ENCODE measurements at regions not wholly inside any gene's neighbourhood (a gene's known extent, or its start where the extent isn't known, plus 50 kb on each side); places are given as distances from the start of the nearest gene placed in this dataset.
A peak's percentile ranks its signal among the peaks of the same experiment; 100 is the strongest.

DNA sequence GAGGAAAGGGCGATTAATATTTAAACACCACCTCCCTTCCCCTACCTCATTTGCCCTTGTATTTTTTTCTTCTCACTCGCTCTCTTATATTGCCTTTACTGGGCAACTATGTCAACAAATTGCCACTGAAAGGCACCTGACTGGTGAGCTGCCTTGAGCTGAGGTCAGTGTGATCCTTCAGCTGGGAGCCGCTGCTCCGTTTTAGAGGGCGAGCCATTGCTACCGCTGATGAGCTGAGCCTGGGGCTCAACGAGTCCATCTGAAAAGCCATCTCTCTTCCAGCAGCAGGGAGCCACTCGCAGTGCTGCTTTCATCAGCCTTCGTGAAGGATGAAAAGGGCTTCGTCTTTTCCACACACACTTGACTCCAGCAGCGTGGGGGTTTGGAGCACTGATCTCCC is 108.0 kb upstream of the KIF26B start:
- Mint-ChIP-seq H3K36me3 (no peaks in the 10 kb centered on the region), H3K9me3 (no peaks in the 10 kb centered on the region), H3K4me3 (no peak overlapping the region), H3K27me3 (ENCODE audit: low read depth) (no peaks in the 10 kb centered on the region), H3K27ac (no peak overlapping the region), H3K4me1 (peaks cover 17% of the 10 kb centered on the region)
- DNase-seq (ENCODE audit: low spot score in 2 of 2, unreplicated experiment in 2 of 2): no peak
- TF ChIP-seq, protein P1, sequence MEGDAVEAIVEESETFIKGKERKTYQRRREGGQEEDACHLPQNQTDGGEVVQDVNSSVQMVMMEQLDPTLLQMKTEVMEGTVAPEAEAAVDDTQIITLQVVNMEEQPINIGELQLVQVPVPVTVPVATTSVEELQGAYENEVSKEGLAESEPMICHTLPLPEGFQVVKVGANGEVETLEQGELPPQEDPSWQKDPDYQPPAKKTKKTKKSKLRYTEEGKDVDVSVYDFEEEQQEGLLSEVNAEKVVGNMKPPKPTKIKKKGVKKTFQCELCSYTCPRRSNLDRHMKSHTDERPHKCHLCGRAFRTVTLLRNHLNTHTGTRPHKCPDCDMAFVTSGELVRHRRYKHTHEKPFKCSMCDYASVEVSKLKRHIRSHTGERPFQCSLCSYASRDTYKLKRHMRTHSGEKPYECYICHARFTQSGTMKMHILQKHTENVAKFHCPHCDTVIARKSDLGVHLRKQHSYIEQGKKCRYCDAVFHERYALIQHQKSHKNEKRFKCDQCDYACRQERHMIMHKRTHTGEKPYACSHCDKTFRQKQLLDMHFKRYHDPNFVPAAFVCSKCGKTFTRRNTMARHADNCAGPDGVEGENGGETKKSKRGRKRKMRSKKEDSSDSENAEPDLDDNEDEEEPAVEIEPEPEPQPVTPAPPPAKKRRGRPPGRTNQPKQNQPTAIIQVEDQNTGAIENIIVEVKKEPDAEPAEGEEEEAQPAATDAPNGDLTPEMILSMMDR (IDR thresholded peaks at IDR 0.05; ENCODE audit: unreplicated experiment): no peak

DNA sequence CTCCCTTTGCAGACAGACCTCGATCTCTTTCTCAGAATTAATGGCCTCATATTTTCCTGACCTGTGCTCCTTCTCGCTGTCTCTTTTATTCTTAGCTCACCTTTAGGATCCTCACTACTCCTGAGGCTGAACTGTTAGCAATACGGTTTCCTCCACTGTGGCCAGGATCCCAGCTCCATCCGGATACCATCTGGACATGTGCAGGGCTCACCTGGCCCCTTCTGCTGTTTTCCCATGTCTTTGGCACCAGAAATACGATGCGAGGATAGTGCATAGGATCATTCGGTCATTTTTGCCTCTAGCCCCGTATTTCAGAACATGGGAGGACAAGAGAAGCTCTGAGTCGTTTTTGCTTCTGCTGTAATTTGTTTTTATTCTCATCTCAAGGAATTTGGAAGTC is 108.5 kb upstream of the KIF26B start:
- no peaks in the 10 kb centered on the region for H3K27me3 Mint-ChIP-seq (ENCODE audit: low read depth)
- no peak overlapping the region for H3K4me3 Mint-ChIP-seq
- TF ChIP-seq, protein P1 (IDR thresholded peaks at IDR 0.05; ENCODE audit: unreplicated experiment): no peak
- no peak overlapping the region for H3K27ac Mint-ChIP-seq
- DNase-seq (ENCODE audit: low spot score in 2 of 2, unreplicated experiment in 2 of 2): no peak
- no peaks in the 10 kb centered on the region for H3K9me3 Mint-ChIP-seq
- H3K4me1 Mint-ChIP-seq: peaks cover 15% of the 10 kb centered on the region
- H3K36me3 Mint-ChIP-seq: no peaks in the 10 kb centered on the region

GRCh38 chr1:245045087-245045881 is 109.5 kb upstream of the KIF26B start:
- no peak for DNase-seq (ENCODE audit: low spot score in 2 of 2, unreplicated experiment in 2 of 2)
- TF ChIP-seq, protein P1 (IDR thresholded peaks at IDR 0.05; ENCODE audit: unreplicated experiment): no peak
- no peak overlapping the region for H3K4me3 Mint-ChIP-seq
- no peaks in the 10 kb centered on the region for H3K9me3 Mint-ChIP-seq
- H3K36me3 Mint-ChIP-seq: no peaks in the 10 kb centered on the region
- no peaks in the 10 kb centered on the region for H3K27me3 Mint-ChIP-seq (ENCODE audit: low read depth)
- H3K27ac Mint-ChIP-seq: no peak overlapping the region
- H3K4me1 Mint-ChIP-seq: peaks cover 18% of the 10 kb centered on the region

DNA sequence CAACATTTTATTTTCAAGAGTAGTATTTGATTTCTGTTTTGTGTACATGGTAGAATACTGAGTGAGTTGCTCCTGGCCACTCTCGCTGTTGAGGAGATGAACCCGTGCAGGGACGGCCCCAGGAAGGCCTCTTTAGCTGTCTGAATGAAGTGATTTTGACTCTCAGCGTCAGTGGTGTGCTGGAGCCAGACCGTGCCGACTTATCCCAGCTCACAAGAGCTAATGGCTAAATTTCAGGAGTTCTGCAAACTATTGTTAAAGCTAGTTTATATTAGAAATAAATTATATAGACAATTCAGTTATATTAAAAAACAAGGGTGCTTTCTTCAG is 111.2 kb upstream of the KIF26B start:
- TF ChIP-seq, protein P1 (IDR thresholded peaks at IDR 0.05; ENCODE audit: unreplicated experiment): no peak
- Mint-ChIP-seq H3K4me3 (no peak overlapping the region), H3K27me3 (ENCODE audit: low read depth) (no peaks in the 10 kb centered on the region), H3K9me3 (peaks cover 4% of the 10 kb centered on the region), H3K27ac (no peak overlapping the region), H3K4me1 (peaks cover 18% of the 10 kb centered on the region), H3K36me3 (peaks cover 5% of the 10 kb centered on the region)
- DNase-seq (ENCODE audit: low spot score in 2 of 2, unreplicated experiment in 2 of 2): no peak

DNA sequence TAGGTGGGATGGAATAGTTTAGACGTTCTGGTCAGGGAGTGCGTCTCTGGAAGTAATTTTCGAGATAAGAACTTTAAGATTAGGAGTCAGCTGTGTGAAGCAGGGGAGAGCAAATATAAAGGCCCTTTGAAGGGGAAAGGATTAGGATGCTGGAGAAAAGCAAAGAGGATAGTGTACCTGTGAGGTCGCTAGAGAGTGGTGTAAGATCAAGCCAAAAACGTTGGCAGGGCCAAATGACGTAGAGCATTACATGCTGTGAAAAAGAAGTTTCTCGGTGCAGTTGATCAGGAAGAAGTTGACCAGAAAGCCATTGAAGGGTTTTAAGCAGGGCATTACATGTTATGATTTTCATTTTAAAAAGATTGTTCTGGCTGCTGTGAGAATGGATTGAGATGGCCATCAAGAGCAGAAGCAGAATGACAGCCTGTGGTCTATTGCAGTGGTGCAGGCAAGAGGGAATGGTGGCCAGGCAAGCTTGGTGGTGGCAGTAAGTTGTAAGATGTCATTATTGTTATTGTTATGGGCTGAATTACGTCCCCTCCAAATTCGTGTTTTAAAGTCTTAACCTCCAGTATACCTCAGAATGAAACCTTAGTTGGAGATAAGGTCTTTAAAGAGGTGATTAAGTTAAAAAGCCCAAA is 113.6 kb upstream of the KIF26B start:
- H3K4me3 Mint-ChIP-seq: no peak overlapping the region
- H3K36me3 Mint-ChIP-seq: peaks cover 5% of the 10 kb centered on the region
- TF ChIP-seq, protein P1 (IDR thresholded peaks at IDR 0.05; ENCODE audit: unreplicated experiment): no peak
- peak overlapping the region; percentile 24 for H3K27ac Mint-ChIP-seq
- H3K9me3 Mint-ChIP-seq: peaks cover 4% of the 10 kb centered on the region
- no peak for DNase-seq (ENCODE audit: low spot score in 2 of 2, unreplicated experiment in 2 of 2)
- H3K27me3 Mint-ChIP-seq (ENCODE audit: low read depth): no peaks in the 10 kb centered on the region
- H3K4me1 Mint-ChIP-seq: peaks cover 18% of the 10 kb centered on the region

All from mesothelial cell of epicardium (in vitro differentiated cells).